Neural crest cell (in vitro differentiated cells): ENCODE measurements at regions not wholly inside any gene's neighbourhood (a gene's known extent, or its start where the extent isn't known, plus 50 kb on each side); places are given as distances from the start of the nearest gene placed in this dataset.

Source experiments
- DNase-seq: peaks from one replicate; pipeline ENCODE4 v3.0.0; 2021; ENCODE audit warnings: low read depth, mixed read lengths, low spot score
- H3K27ac Mint-ChIP-seq: one replicate; pipeline ENCODE4 v1.8.0; 2021; ENCODE audit warnings: mild to moderate bottlenecking, mixed read lengths; ENCODE audit not compliant: unreplicated experiment
- H3K27me3 Mint-ChIP-seq: 2 replicates; pipeline ENCODE4 v1.8.0; 2021; ENCODE audit warnings: low read depth, mild to moderate bottlenecking, mixed read lengths
- H3K36me3 Mint-ChIP-seq: 2 replicates; pipeline ENCODE4 v1.8.0; 2021; ENCODE audit warnings: low read depth, mild to moderate bottlenecking, mixed read lengths
- H3K4me1 Mint-ChIP-seq: 2 replicates; pipeline ENCODE4 v1.8.0; 2021; ENCODE audit warnings: mixed read lengths
- H3K4me3 Mint-ChIP-seq: one replicate; pipeline ENCODE4 v1.8.0; 2021; ENCODE audit warnings: mild to moderate bottlenecking, mixed read lengths
- H3K9me3 Mint-ChIP-seq: 2 replicates; pipeline ENCODE4 v1.8.0; 2021; ENCODE audit warnings: mixed read lengths
- CTCF ChIP-seq: fragments of 200-600 bp; sonication (generic); conservative IDR thresholded peaks from 2 replicates; pipeline ENCODE4 v1.5.0; 2021; ENCODE audit warnings: antibody characterized with exemption, mild to moderate bottlenecking

- H3K27ac Mint-ChIP-seq, result no peak overlapping the region
- H3K4me3 Mint-ChIP-seq, result no peak overlapping the region
- H3K9me3 Mint-ChIP-seq, result no peaks in the 10 kb centered on the region
- H3K27me3 Mint-ChIP-seq, result no peaks in the 10 kb centered on the region
- H3K36me3 Mint-ChIP-seq, result no peaks in the 10 kb centered on the region
- no peak for DNase-seq
- H3K4me1 Mint-ChIP-seq, result no peaks in the 10 kb centered on the region
- no peak for TF ChIP-seq CTCF
Measured at GRCh38 chr1:239204401-239204800, 182.0 kb upstream of the CHRM3 start.

DNA sequence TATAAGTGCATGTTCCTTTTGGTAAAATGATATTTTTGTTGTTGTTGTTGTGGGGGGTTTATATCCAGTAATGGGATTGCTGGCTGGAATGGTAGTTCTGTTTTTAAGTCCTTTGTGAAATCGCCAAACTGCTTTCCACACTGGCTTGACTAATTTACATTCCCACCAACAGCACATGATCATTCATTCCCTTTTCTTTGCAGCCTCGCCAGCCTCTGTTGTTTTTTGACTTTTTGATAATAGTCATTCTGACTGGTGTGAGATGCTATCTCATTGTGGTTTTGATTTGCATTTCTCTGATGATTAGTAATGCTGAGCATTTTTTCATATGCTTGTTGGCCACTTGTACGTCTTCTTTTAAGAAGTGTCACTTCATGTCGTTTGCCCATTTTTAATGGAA lies 188.5 kb upstream of the CHRM3 start:
- Mint-ChIP-seq H3K27ac (no peak overlapping the region), H3K4me1 (no peaks in the 10 kb centered on the region), H3K27me3 (no peaks in the 10 kb centered on the region), H3K36me3 (no peaks in the 10 kb centered on the region), H3K9me3 (peaks cover 5% of the 10 kb centered on the region), H3K4me3 (no peak overlapping the region)
- no peak for DNase-seq
- TF ChIP-seq CTCF, result no peak

DNA sequence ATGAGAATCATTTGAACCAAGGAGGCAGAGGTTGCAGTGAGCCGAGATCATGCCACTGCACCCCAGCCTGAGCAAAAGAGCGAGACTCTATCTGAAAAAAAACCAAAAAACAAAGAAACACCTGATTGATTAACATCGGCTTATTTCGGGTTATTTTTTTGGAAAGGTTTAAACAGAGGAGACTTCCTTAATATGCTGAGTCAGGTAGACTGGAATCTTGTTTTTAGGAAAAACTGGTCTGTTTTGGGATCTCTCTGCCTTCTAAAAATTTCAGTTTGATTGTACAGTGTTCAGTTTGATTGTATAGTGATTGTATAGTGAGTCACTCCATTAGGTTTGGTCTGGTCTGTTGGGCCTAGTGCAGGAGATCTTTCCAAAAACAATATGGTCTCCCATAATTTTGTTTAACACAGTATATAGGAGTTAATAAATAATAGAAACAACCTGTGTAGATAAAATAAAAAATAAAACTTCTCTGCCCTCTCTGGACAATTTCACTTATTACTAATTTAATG lies 196.3 kb upstream of the CHRM3 start:
- Mint-ChIP-seq H3K4me3 (no peak overlapping the region), H3K27me3 (no peaks in the 10 kb centered on the region), H3K4me1 (no peaks in the 10 kb centered on the region), H3K27ac (no peak overlapping the region), H3K36me3 (no peaks in the 10 kb centered on the region), H3K9me3 (no peaks in the 10 kb centered on the region)
- no peak for DNase-seq
- TF ChIP-seq CTCF, result no peak

DNA sequence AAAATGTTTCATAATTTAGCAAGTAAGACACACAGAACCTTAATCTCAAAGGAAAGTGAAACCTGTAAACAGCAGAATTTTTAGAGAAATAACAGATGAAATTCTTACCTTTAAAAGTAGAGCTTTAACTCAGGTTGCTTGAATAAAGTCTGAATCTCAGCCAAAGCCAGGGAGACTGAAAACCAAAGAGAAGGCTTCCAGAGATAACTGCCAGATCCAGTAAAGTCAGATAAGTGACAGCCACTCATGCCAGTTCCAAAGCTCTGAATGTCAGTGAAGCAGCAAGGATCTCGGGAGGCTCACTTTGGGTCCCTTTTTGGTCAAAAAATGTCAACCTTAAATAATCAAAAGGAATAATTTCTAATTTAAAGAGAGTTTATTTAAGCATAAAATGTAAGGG lies 199.9 kb upstream of the CHRM3 start:
- Mint-ChIP-seq H3K27me3 (no peaks in the 10 kb centered on the region), H3K4me3 (no peak overlapping the region), H3K27ac (no peak overlapping the region), H3K9me3 (no peaks in the 10 kb centered on the region), H3K4me1 (peaks cover 4% of the 10 kb centered on the region), H3K36me3 (no peaks in the 10 kb centered on the region)
- TF ChIP-seq CTCF, result no peak
- DNase-seq, result no peak

- Mint-ChIP-seq H3K36me3 (no peaks in the 10 kb centered on the region), H3K4me3 (no peak overlapping the region), H3K27ac (no peak overlapping the region), H3K27me3 (no peaks in the 10 kb centered on the region), H3K9me3 (peaks cover 2% of the 10 kb centered on the region), H3K4me1 (peaks cover 4% of the 10 kb centered on the region)
- TF ChIP-seq CTCF, result no peak
- no peak for DNase-seq
Measured at GRCh38 chr1:239185245-239185619, 201.1 kb upstream of the CHRM3 start.
